ENCODE measurements at regions not wholly inside any gene's neighbourhood (a gene's known extent, or its start where the extent isn't known, plus 50 kb on each side); places are given as distances from the start of the nearest gene placed in this dataset.

DNA sequence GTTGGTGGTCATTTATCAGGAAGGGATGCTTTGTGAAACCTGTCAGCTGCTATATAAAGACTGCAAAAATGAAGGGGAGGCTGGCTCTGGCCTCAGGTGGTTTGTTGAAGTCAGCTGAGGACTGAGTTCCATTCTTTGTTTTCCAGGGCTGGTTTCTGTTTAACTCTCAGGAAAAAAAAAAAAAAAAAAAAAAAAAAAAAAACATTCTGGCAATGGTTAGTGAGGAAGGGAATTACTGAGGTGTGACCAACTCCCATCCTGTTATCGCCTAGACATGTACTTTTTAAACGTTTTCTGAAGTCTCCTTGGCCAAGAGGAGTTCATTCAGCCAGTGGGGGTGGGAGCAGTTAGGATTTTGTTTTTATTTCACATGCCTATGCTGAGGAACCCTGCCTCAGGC, 316.3 kb downstream of the OXSM start:
- H3K4me2 ChIP-seq (ENCODE audit: low read length) = no peak overlapping the region
- H4K5ac ChIP-seq (ENCODE audit: low read length) = no peak overlapping the region
- H2BK120ac ChIP-seq (ENCODE audit: low read depth, low read length) = no peak overlapping the region
- no peaks in the 10 kb centered on the region for H3K36me3 ChIP-seq (ENCODE audit: control insufficient read depth, insufficient read depth, low read length)
- H2AK5ac ChIP-seq (ENCODE audit: low read length) = no peak overlapping the region
- no peaks in the 10 kb centered on the region for H3K79me1 ChIP-seq (ENCODE audit: low read length)
- H2BK15ac ChIP-seq (replicated peaks; ENCODE audit: low read depth) = peak overlapping the region; percentile 74
- H3K4ac ChIP-seq (ENCODE audit: low read depth, low read length) = no peak overlapping the region
- WGBS (ENCODE audit: extremely low coverage, insufficient coverage, low lambda C conversion rate) = no CpG with 5 or more reads among the region's 2 CpGs
- no peaks in the 10 kb centered on the region for H3K27me3 ChIP-seq (ENCODE audit: insufficient read depth, low read length, poor library complexity)
- H3K56ac ChIP-seq (ENCODE audit: low read length) = no peak overlapping the region
- no peaks in the 10 kb centered on the region for H3K79me2 ChIP-seq (ENCODE audit: control insufficient read depth, insufficient read depth, low read length)
- no peak overlapping the region for H2BK5ac ChIP-seq (ENCODE audit: low read length)
- DNase-seq = peak; percentile 38
- H3K27ac ChIP-seq (ENCODE audit: low read depth, low read length) = no peak overlapping the region
- H3K23ac ChIP-seq (ENCODE audit: low read length) = no peak overlapping the region
- H3K9ac ChIP-seq (ENCODE audit: low read length) = no peak overlapping the region
- H4K8ac ChIP-seq (ENCODE audit: low read depth, low read length) = no peak overlapping the region
- no peak overlapping the region for H3K18ac ChIP-seq (ENCODE audit: low read length)
- H3K4me1 ChIP-seq (ENCODE audit: control insufficient read depth, low read depth, low read length) = no peaks in the 10 kb centered on the region
- no peak overlapping the region for H3K4me3 ChIP-seq (ENCODE audit: low read length)

DNA sequence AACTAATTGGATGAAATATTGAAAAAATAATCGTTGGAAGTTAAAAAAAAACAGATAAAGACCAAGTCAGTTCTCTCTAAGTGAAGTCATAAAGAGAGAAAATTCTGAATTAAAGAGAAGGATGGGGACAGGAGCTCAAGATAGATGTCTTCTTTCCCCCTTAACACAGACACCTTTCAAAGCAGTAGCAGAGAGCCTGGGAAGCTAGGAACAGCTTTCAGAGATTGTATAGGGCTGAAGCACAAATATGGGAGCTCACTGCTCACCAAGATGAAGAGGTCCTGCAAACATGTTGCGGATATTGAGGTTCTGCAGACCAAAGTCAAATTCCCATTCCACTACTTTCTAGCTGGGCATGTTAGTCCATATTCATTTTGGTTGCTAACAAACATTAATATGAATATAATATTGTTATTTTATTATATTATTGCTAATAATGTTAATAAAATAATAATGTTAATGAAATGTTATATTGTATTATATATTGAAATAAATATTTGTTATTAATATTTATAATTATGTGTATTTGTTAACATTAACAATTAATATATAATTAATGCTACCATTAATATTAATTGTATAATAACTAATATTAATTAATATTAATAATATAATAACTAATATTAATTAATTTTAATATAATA, 319.1 kb downstream of the OXSM start:
- no peak overlapping the region for H4K5ac ChIP-seq (ENCODE audit: low read length)
- no peak overlapping the region for H3K56ac ChIP-seq (ENCODE audit: low read length)
- no CpG with 5 or more reads among the region's 2 CpGs for WGBS (ENCODE audit: extremely low coverage, insufficient coverage, low lambda C conversion rate)
- H3K4me2 ChIP-seq (ENCODE audit: low read length) = no peak overlapping the region
- H3K79me2 ChIP-seq (ENCODE audit: control insufficient read depth, insufficient read depth, low read length) = no peaks in the 10 kb centered on the region
- no peak overlapping the region for H3K18ac ChIP-seq (ENCODE audit: low read length)
- H3K36me3 ChIP-seq (ENCODE audit: control insufficient read depth, insufficient read depth, low read length) = no peaks in the 10 kb centered on the region
- no peak overlapping the region for H2AK5ac ChIP-seq (ENCODE audit: low read length)
- H2BK15ac ChIP-seq (replicated peaks; ENCODE audit: low read depth) = peak overlapping the region; percentile 98
- H3K4me1 ChIP-seq (ENCODE audit: control insufficient read depth, low read depth, low read length) = peaks cover 2% of the 10 kb centered on the region
- no peak overlapping the region for H3K23ac ChIP-seq (ENCODE audit: low read length)
- no peaks in the 10 kb centered on the region for H3K27me3 ChIP-seq (ENCODE audit: insufficient read depth, low read length, poor library complexity)
- no peak overlapping the region for H3K4me3 ChIP-seq (ENCODE audit: low read length)
- H2BK5ac ChIP-seq (ENCODE audit: low read length) = no peak overlapping the region
- no peak overlapping the region for H3K4ac ChIP-seq (ENCODE audit: low read depth, low read length)
- H4K8ac ChIP-seq (ENCODE audit: low read depth, low read length) = no peak overlapping the region
- no peak overlapping the region for H2BK120ac ChIP-seq (ENCODE audit: low read depth, low read length)
- H3K27ac ChIP-seq (ENCODE audit: low read depth, low read length) = no peak overlapping the region
- DNase-seq = no peak
- H3K9ac ChIP-seq (ENCODE audit: low read length) = no peak overlapping the region
- no peaks in the 10 kb centered on the region for H3K79me1 ChIP-seq (ENCODE audit: low read length)

DNA sequence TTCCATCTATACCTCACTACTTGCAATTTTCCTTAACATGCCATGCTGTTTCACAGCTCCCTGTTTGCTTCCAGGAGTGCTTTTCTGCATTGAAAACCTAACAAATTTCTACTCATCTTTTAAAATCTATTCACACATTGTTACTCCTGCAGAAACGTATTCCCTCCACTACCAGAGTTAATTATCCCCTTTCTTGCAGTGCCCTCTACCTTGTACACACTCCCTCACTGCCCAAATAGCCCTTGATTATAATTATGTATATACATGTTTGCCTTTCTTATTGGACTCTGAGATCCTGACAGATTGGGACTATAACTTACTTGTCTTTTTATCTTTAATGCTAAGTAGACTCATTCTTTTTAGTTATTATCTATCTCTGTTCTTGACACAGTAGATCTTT, 325.0 kb downstream of the OXSM start:
- no peak overlapping the region for H2BK15ac ChIP-seq (replicated peaks; ENCODE audit: low read depth)
- no peak overlapping the region for H3K56ac ChIP-seq (ENCODE audit: low read length)
- H3K23ac ChIP-seq (ENCODE audit: low read length) = no peak overlapping the region
- no peak overlapping the region for H2BK5ac ChIP-seq (ENCODE audit: low read length)
- no peak overlapping the region for H3K18ac ChIP-seq (ENCODE audit: low read length)
- H2BK120ac ChIP-seq (ENCODE audit: low read depth, low read length) = no peak overlapping the region
- H3K79me2 ChIP-seq (ENCODE audit: control insufficient read depth, insufficient read depth, low read length) = no peaks in the 10 kb centered on the region
- H4K8ac ChIP-seq (ENCODE audit: low read depth, low read length) = no peak overlapping the region
- H3K4me3 ChIP-seq (ENCODE audit: low read length) = no peak overlapping the region
- H3K79me1 ChIP-seq (ENCODE audit: low read length) = no peaks in the 10 kb centered on the region
- H3K36me3 ChIP-seq (ENCODE audit: control insufficient read depth, insufficient read depth, low read length) = no peaks in the 10 kb centered on the region
- no CpG with 5 or more reads among the region's 1 CpG for WGBS (ENCODE audit: extremely low coverage, insufficient coverage, low lambda C conversion rate)
- no peak overlapping the region for H3K4ac ChIP-seq (ENCODE audit: low read depth, low read length)
- H3K27me3 ChIP-seq (ENCODE audit: insufficient read depth, low read length, poor library complexity) = no peaks in the 10 kb centered on the region
- H3K4me1 ChIP-seq (ENCODE audit: control insufficient read depth, low read depth, low read length) = peaks cover 5% of the 10 kb centered on the region
- H3K27ac ChIP-seq (ENCODE audit: low read depth, low read length) = no peak overlapping the region
- no peak for DNase-seq
- no peak overlapping the region for H3K9ac ChIP-seq (ENCODE audit: low read length)
- H3K4me2 ChIP-seq (ENCODE audit: low read length) = no peak overlapping the region
- no peak overlapping the region for H4K5ac ChIP-seq (ENCODE audit: low read length)
- no peak overlapping the region for H2AK5ac ChIP-seq (ENCODE audit: low read length)

DNA sequence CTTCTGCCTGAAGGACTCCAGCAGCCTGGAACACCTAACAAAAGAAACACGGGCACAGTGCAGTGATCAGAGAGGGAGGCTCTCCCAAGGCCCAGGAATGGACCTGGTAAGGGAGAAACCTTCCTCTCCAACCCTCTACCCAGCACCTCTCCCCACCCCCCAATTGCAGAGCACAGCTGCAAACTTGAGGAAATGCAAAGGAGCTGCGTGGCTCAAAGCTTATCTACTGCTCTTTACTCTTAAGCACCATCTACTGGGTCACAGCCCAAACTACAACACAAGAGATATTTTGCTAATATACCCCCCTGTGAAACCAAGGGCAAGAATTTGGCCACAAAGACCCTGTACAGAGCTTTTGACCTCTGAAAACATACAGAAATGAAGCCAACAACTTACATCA, 328.3 kb downstream of the OXSM start:
- Histone ChIP-seq H3K56ac (ENCODE audit: low read length) (peak overlapping the region; percentile 52), H4K8ac (ENCODE audit: low read depth, low read length) (no peak overlapping the region), H3K4me3 (ENCODE audit: low read length) (no peak overlapping the region), H4K5ac (ENCODE audit: low read length) (no peak overlapping the region), H3K79me1 (ENCODE audit: low read length) (no peaks in the 10 kb centered on the region), H3K4ac (ENCODE audit: low read depth, low read length) (peak overlapping the region; percentile 21), H3K36me3 (ENCODE audit: control insufficient read depth, insufficient read depth, low read length) (no peaks in the 10 kb centered on the region), H2AK5ac (ENCODE audit: low read length) (no peak overlapping the region), H3K4me1 (ENCODE audit: control insufficient read depth, low read depth, low read length) (peaks cover 4% of the 10 kb centered on the region), H3K18ac (ENCODE audit: low read length) (peak overlapping the region; percentile 6), H3K27ac (ENCODE audit: low read depth, low read length) (no peak overlapping the region), H2BK120ac (ENCODE audit: low read depth, low read length) (no peak overlapping the region), H3K23ac (ENCODE audit: low read length) (no peak overlapping the region), H3K79me2 (ENCODE audit: control insufficient read depth, insufficient read depth, low read length) (no peaks in the 10 kb centered on the region), H3K4me2 (ENCODE audit: low read length) (no peak overlapping the region), H2BK15ac (replicated peaks; ENCODE audit: low read depth) (peak overlapping the region; percentile 76), H3K27me3 (ENCODE audit: insufficient read depth, low read length, poor library complexity) (no peaks in the 10 kb centered on the region), H3K9ac (ENCODE audit: low read length) (peak overlapping the region; percentile 17), H2BK5ac (ENCODE audit: low read length) (peak overlapping the region; percentile 47)
- DNase-seq = peak; percentile 86
- no CpG with 5 or more reads among the region's 2 CpGs for WGBS (ENCODE audit: extremely low coverage, insufficient coverage, low lambda C conversion rate)

DNA sequence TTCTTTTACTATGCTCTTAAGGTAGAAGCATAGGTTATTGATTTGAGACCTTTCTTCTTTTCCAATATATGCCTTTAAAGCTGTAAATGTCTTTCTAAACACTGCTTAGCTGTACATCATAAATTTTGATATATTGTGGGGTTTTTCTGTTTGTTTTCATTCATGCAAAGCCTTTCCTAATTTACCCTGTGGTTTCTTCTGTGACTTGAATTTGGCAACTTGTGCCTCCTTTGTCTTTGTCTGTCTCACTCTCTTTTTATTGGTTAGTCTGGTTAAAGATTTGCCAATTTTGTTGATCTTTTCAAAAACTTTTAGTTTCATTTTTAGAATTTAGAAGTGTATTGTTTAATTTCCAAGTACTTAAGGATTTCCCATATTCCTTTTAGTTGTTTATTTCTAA, 343.1 kb downstream of the OXSM start:
- no peaks in the 10 kb centered on the region for H3K79me2 ChIP-seq (ENCODE audit: control insufficient read depth, insufficient read depth, low read length)
- H3K18ac ChIP-seq (ENCODE audit: low read length) = no peak overlapping the region
- no peak overlapping the region for H3K4ac ChIP-seq (ENCODE audit: low read depth, low read length)
- no peaks in the 10 kb centered on the region for H3K27me3 ChIP-seq (ENCODE audit: insufficient read depth, low read length, poor library complexity)
- H3K4me1 ChIP-seq (ENCODE audit: control insufficient read depth, low read depth, low read length) = no peaks in the 10 kb centered on the region
- no peak overlapping the region for H4K5ac ChIP-seq (ENCODE audit: low read length)
- no peak overlapping the region for H3K56ac ChIP-seq (ENCODE audit: low read length)
- H3K23ac ChIP-seq (ENCODE audit: low read length) = no peak overlapping the region
- DNase-seq = no peak
- no peak overlapping the region for H4K8ac ChIP-seq (ENCODE audit: low read depth, low read length)
- H2BK120ac ChIP-seq (ENCODE audit: low read depth, low read length) = no peak overlapping the region
- H3K9ac ChIP-seq (ENCODE audit: low read length) = no peak overlapping the region
- no peak overlapping the region for H3K4me2 ChIP-seq (ENCODE audit: low read length)
- H2AK5ac ChIP-seq (ENCODE audit: low read length) = no peak overlapping the region
- no peaks in the 10 kb centered on the region for H3K79me1 ChIP-seq (ENCODE audit: low read length)
- no peak overlapping the region for H3K4me3 ChIP-seq (ENCODE audit: low read length)
- H3K36me3 ChIP-seq (ENCODE audit: control insufficient read depth, insufficient read depth, low read length) = no peaks in the 10 kb centered on the region
- H2BK5ac ChIP-seq (ENCODE audit: low read length) = no peak overlapping the region
- H2BK15ac ChIP-seq (replicated peaks; ENCODE audit: low read depth) = no peak overlapping the region
- no peak overlapping the region for H3K27ac ChIP-seq (ENCODE audit: low read depth, low read length)

DNA sequence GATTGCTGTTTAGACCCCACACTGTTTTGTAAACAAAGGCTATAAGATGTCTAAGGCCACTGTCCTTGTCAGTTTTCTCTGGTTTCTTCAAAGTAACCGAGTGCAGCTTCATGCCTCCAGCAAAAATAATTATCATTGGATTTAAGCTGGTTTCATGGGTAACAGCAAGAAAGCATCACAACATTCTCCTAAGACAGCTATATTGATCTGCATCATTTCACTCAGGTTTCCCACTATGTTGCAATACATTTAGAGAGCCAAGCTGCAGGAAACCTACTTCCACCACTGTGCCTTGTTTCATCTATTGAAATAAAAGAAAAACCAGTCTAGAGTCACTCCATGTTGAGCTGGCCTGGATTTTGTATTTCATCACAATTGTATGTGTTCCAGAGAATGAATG, 351.4 kb downstream of the OXSM start:
- H3K4me1 ChIP-seq (ENCODE audit: control insufficient read depth, low read depth, low read length) = no peaks in the 10 kb centered on the region
- no peak overlapping the region for H2BK5ac ChIP-seq (ENCODE audit: low read length)
- no peak overlapping the region for H4K8ac ChIP-seq (ENCODE audit: low read depth, low read length)
- no peaks in the 10 kb centered on the region for H3K79me2 ChIP-seq (ENCODE audit: control insufficient read depth, insufficient read depth, low read length)
- H3K9ac ChIP-seq (ENCODE audit: low read length) = no peak overlapping the region
- H3K18ac ChIP-seq (ENCODE audit: low read length) = no peak overlapping the region
- H3K56ac ChIP-seq (ENCODE audit: low read length) = no peak overlapping the region
- H2AK5ac ChIP-seq (ENCODE audit: low read length) = no peak overlapping the region
- H3K36me3 ChIP-seq (ENCODE audit: control insufficient read depth, insufficient read depth, low read length) = no peaks in the 10 kb centered on the region
- no peak overlapping the region for H3K4ac ChIP-seq (ENCODE audit: low read depth, low read length)
- H4K5ac ChIP-seq (ENCODE audit: low read length) = no peak overlapping the region
- H3K23ac ChIP-seq (ENCODE audit: low read length) = no peak overlapping the region
- DNase-seq = no peak
- no peak overlapping the region for H2BK120ac ChIP-seq (ENCODE audit: low read depth, low read length)
- no peaks in the 10 kb centered on the region for H3K79me1 ChIP-seq (ENCODE audit: low read length)
- no peak overlapping the region for H3K4me2 ChIP-seq (ENCODE audit: low read length)
- no peak overlapping the region for H2BK15ac ChIP-seq (replicated peaks; ENCODE audit: low read depth)
- no peak overlapping the region for H3K4me3 ChIP-seq (ENCODE audit: low read length)
- no CpG with 5 or more reads among the region's 1 CpG for WGBS (ENCODE audit: extremely low coverage, insufficient coverage, low lambda C conversion rate)
- H3K27me3 ChIP-seq (ENCODE audit: insufficient read depth, low read length, poor library complexity) = no peaks in the 10 kb centered on the region
- no peak overlapping the region for H3K27ac ChIP-seq (ENCODE audit: low read depth, low read length)

All from mesendoderm (in vitro differentiated cells).